SK-N-SH (cell line): ENCODE measurements at regions not wholly inside any gene's neighbourhood (a gene's known extent, or its start where the extent isn't known, plus 50 kb on each side); places are given as distances from the start of the nearest gene placed in this dataset.

Experiments used
- CTCF ChIA-PET: fragments of 300-600, 350-600 bp; formaldehyde crosslinking; extraction: SDS; loops from one replicate; lab custom pipeline; 2021; lab: Yijun Ruan, JAX
- POLR2A ChIA-PET: fragments of 350-600 bp; sonication (Branson Sonifier 250); formaldehyde crosslinking; extraction: SDS; loops from one replicate; lab custom pipeline; 2020; ENCODE audit warnings: antibody characterized with exemption, inconsistent platforms; lab: Yijun Ruan, JAX
- DNase-seq: peaks from one replicate; pipeline ENCODE4 v3.0.0; 2012
- H2AFZ ChIP-seq: fragments of 200-600 bp; sonication (generic); 2 replicates; pipeline ENCODE4 v1.8.1; 2016; ENCODE audit warnings: antibody characterized with exemption, mild to moderate bottlenecking, low read depth
- H3F3A ChIP-seq: fragments of 200-600 bp; sonication (generic); replicated peaks from 2 replicates; pipeline ENCODE3; 2016; ENCODE audit warnings: antibody characterized with exemption, mild to moderate bottlenecking; ENCODE audit not compliant: insufficient read depth
- H3K27ac ChIP-seq, 2 experiments: fragments of 200-500 bp in 1 of 2; fragments of 200-600 bp in 1 of 2; sonication (Bioruptor generic) in 1 of 2; sonication (generic), shearing (Covaris generic) in 1 of 2; 2 replicates each; pipeline versions ENCODE4 v1.5.1 to v1.6.1; 2014 to 2016; ENCODE audit warnings: low read depth in 2 of 2, inconsistent platforms in 1 of 2, low read length in 1 of 2, mild to moderate bottlenecking in 1 of 2, mixed read lengths in 1 of 2
- H3K27me3 ChIP-seq: fragments of 200-600 bp; sonication (generic), shearing (Covaris generic); 2 replicates; pipeline ENCODE4 v1.6.1; 2016; ENCODE audit warnings: mixed run types; ENCODE audit not compliant: insufficient read depth
- H3K36me3 ChIP-seq, 2 experiments: fragments of 200-500 bp in 1 of 2; fragments of 200-600 bp in 1 of 2; sonication (Bioruptor generic) in 1 of 2; sonication (generic) in 1 of 2; replicated peaks in 1 of 2; 2 replicates each; pipeline versions ENCODE3 to v1.5.1; 2014 to 2016; ENCODE audit warnings: low read length in 1 of 2, mild to moderate bottlenecking in 1 of 2; ENCODE audit not compliant: insufficient read depth in 2 of 2, control insufficient read depth in 1 of 2
- H3K4me1 ChIP-seq, 2 experiments: fragments of 200-500 bp in 1 of 2; fragments of 200-600 bp in 1 of 2; sonication (Bioruptor generic) in 1 of 2; sonication (generic), shearing (Covaris generic) in 1 of 2; 2 replicates each; pipeline versions ENCODE4 v1.5.1 to v1.6.1; 2014 to 2016; ENCODE audit warnings: low read depth in 1 of 2, low read length in 1 of 2, mixed run types in 1 of 2; ENCODE audit not compliant: insufficient read depth in 2 of 2, control insufficient read depth in 1 of 2
- H3K4me2 ChIP-seq: fragments of 200-600 bp; sonication (generic), shearing (Covaris generic); 2 replicates; pipeline ENCODE4 v1.6.1; 2017; ENCODE audit warnings: mixed run types
- H3K4me3 ChIP-seq, 2 experiments: fragments of 200-500 bp in 1 of 2; fragments of 200-600 bp in 1 of 2; sonication (Bioruptor generic) in 1 of 2; sonication (generic), shearing (Covaris generic) in 1 of 2; 2 replicates each; pipeline versions ENCODE4 v1.5.1 to v1.8.1; 2014 to 2016; ENCODE audit warnings: low read depth in 2 of 2, inconsistent platforms in 1 of 2, low read length in 1 of 2, mild to moderate bottlenecking in 1 of 2, mixed read lengths in 1 of 2, moderate library complexity in 1 of 2
- H3K79me2 ChIP-seq: fragments of 200-600 bp; sonication (generic); 2 replicates; pipeline ENCODE4 v1.8.1; 2017; ENCODE audit warnings: mild to moderate bottlenecking; ENCODE audit not compliant: insufficient read depth
- H3K9ac ChIP-seq: fragments of 200-600 bp; sonication (generic); 2 replicates; pipeline ENCODE4 v1.6.1; 2017; ENCODE audit warnings: mixed run types
- H3K9me2 ChIP-seq: fragments of 200-600 bp; sonication (generic); 2 replicates; pipeline ENCODE4 v1.6.1; 2017; ENCODE audit warnings: mixed run types
- H3K9me3 ChIP-seq: fragments of 200-600 bp; sonication (generic); 2 replicates; pipeline ENCODE4 v1.6.1; 2017; ENCODE audit warnings: mixed run types, mild to moderate bottlenecking, moderate library complexity
- H4K20me1 ChIP-seq: fragments of 200-600 bp; sonication (generic); 2 replicates; pipeline ENCODE4 v1.6.1; 2017; ENCODE audit warnings: mild to moderate bottlenecking, mixed run types; ENCODE audit not compliant: insufficient read depth
- ELF1 ChIP-seq: IDR thresholded peaks from 2 replicates; pipeline ENCODE4 v1.4.0; 2012
- FOXJ3 ChIP-seq: sonication (generic); formaldehyde crosslinking; IDR thresholded peaks from 2 replicates; pipeline ENCODE4 v1.5.1; 2020; ENCODE audit warnings: mild to moderate bottlenecking, missing genetic modification reagents
- FOXM1 ChIP-seq: IDR thresholded peaks from 2 replicates; pipeline ENCODE4 v1.4.0; 2012; ENCODE audit warnings: low read depth, mild to moderate bottlenecking
- GABPA ChIP-seq: IDR thresholded peaks from 2 replicates; pipeline ENCODE4 v1.4.0; 2012; ENCODE audit warnings: low read depth, mild to moderate bottlenecking
- GATA2 ChIP-seq: sonication (generic); formaldehyde crosslinking; IDR thresholded peaks from 2 replicates; pipeline ENCODE4 v1.5.0; 2020; ENCODE audit warnings: mild to moderate bottlenecking, missing genetic modification reagents
- JUND ChIP-seq: IDR thresholded peaks from 2 replicates; pipeline ENCODE4 v1.4.0; 2012
- MXI1 ChIP-seq: IDR thresholded peaks from 2 replicates; pipeline ENCODE4 v1.6.1; 2012; ENCODE audit warnings: mild to moderate bottlenecking, low read depth, low read length, improper control_type of control experiment
- NFIC ChIP-seq: IDR thresholded peaks from 2 replicates; pipeline ENCODE4 v1.4.0; 2012; ENCODE audit warnings: borderline replicate concordance
- NRF1 ChIP-seq: IDR thresholded peaks from 2 replicates; pipeline ENCODE4 v1.6.1; 2012; ENCODE audit warnings: low read depth, mild to moderate bottlenecking, low read length
- RAD21 ChIP-seq: IDR thresholded peaks from 2 replicates; pipeline ENCODE4 v1.6.1; 2012; ENCODE audit warnings: mild to moderate bottlenecking, low read length
- SMC3 ChIP-seq: IDR thresholded peaks from 2 replicates; pipeline ENCODE4 v1.6.1; 2012; ENCODE audit warnings: low read depth, low read length, improper control_type of control experiment
- TEAD4 ChIP-seq: IDR thresholded peaks from 2 replicates; pipeline ENCODE4 v1.4.0; 2012; ENCODE audit warnings: mild to moderate bottlenecking, borderline replicate concordance; ENCODE audit not compliant: insufficient read depth
- USF1 ChIP-seq: IDR thresholded peaks from 2 replicates; pipeline ENCODE4 v1.4.0; 2012; ENCODE audit warnings: low read depth, borderline replicate concordance
- YY1 ChIP-seq: IDR thresholded peaks from 2 replicates; pipeline ENCODE4 v1.4.0; 2012; ENCODE audit warnings: low read depth, mild to moderate bottlenecking
- WGBS: methylation state at CpG from one replicate; pipeline ENCODE4 v1.1.6; 2017; ENCODE audit warnings: low lambda C conversion rate; 5-methylcytosine and 5-hydroxymethylcytosine counted together
- TF ChIP-seq, protein P1 (sequence below): IDR thresholded peaks from 2 replicates; pipeline ENCODE4 v1.6.1; 2012; ENCODE audit warnings: mild to moderate bottlenecking, low read depth, low read length, moderate library complexity
- TF ChIP-seq, protein P2 (sequence below): fragments of 150-350 bp; IDR thresholded peaks from 2 replicates; pipeline ENCODE4 v1.6.1; 2016; ENCODE audit warnings: mild to moderate bottlenecking, low read depth, low read length
- TF ChIP-seq, protein P3 (sequence below): IDR thresholded peaks from 2 replicates; pipeline ENCODE4 v1.4.0; 2012; ENCODE audit warnings: low read depth
- TF ChIP-seq, protein P4 (sequence below): fragments of 200-600 bp; sonication (generic); IDR thresholded peaks from 2 replicates; pipeline ENCODE4 v1.6.1; 2017; ENCODE audit warnings: antibody characterized with exemption, mild to moderate bottlenecking, moderate library complexity
- TF ChIP-seq, protein P5 (sequence below): IDR thresholded peaks from 2 replicates; pipeline ENCODE4; 2012
- TF ChIP-seq, protein P6 (sequence below): fragments of 150-350 bp; IDR thresholded peaks from 2 replicates; pipeline ENCODE4 v1.6.1; 2017; ENCODE audit warnings: antibody characterized with exemption, low read length, low read depth, borderline replicate concordance

DNA sequence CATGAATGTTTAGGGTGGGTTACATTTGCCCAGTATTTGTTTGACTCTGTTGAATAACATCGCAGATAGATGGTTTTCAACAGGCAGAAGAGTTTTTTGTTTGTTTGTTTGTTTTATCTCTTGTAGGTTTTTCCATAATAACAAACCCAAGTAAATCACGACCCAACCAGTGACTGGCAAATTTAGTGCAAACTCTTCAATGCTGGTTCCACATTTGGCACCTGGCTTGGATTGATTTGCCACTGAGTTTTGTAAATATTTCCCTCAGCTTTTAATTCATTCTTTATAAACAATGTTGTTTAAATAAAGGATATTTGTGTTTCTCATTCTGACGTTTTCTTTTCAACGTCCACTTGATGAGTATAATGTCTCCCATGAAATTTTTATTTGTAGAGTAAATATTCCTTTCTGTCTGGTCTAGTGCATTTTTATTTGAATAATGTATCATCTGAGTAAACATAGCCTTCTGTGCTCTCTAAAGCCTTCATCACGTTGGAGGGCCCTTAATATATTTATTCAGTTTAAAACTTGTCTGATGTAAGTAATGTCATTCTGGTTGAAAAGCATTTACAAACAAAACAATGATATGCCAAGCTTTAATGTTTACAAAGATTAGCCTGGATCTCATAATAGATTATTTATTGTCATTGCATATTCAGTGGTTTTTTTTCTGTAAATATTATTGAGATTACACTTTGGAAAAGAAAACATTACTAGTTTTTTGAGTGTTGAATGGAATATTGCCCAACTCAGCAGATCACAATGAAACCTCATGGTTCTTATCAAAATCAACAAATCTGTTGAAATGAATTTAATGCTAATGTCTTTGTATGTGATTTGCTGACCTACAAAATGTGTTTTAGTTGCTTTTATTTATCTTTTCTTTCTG is 90.4 kb upstream of the PEG3 start:
- Histone ChIP-seq H3K9me2 (no peaks in the 10 kb centered on the region), H3K79me2 (no peaks in the 10 kb centered on the region), H2AFZ (no peak overlapping the region), H3K4me1 (no peaks in the 10 kb centered on the region), H3K4me2 (no peak overlapping the region), H3K27ac (no peak overlapping the region)
- no peak for DNase-seq
- TF ChIP-seq ELF1, result no peak
- TF ChIP-seq GABPA, result no peak
- no peak for TF ChIP-seq NRF1
- TF ChIP-seq TEAD4, result no peak
- TF ChIP-seq JUND, result no peak
- TF ChIP-seq, protein P1, sequence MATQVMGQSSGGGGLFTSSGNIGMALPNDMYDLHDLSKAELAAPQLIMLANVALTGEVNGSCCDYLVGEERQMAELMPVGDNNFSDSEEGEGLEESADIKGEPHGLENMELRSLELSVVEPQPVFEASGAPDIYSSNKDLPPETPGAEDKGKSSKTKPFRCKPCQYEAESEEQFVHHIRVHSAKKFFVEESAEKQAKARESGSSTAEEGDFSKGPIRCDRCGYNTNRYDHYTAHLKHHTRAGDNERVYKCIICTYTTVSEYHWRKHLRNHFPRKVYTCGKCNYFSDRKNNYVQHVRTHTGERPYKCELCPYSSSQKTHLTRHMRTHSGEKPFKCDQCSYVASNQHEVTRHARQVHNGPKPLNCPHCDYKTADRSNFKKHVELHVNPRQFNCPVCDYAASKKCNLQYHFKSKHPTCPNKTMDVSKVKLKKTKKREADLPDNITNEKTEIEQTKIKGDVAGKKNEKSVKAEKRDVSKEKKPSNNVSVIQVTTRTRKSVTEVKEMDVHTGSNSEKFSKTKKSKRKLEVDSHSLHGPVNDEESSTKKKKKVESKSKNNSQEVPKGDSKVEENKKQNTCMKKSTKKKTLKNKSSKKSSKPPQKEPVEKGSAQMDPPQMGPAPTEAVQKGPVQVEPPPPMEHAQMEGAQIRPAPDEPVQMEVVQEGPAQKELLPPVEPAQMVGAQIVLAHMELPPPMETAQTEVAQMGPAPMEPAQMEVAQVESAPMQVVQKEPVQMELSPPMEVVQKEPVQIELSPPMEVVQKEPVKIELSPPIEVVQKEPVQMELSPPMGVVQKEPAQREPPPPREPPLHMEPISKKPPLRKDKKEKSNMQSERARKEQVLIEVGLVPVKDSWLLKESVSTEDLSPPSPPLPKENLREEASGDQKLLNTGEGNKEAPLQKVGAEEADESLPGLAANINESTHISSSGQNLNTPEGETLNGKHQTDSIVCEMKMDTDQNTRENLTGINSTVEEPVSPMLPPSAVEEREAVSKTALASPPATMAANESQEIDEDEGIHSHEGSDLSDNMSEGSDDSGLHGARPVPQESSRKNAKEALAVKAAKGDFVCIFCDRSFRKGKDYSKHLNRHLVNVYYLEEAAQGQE, result no peak
- TF ChIP-seq NFIC, result no peak
- TF ChIP-seq, protein P2, sequence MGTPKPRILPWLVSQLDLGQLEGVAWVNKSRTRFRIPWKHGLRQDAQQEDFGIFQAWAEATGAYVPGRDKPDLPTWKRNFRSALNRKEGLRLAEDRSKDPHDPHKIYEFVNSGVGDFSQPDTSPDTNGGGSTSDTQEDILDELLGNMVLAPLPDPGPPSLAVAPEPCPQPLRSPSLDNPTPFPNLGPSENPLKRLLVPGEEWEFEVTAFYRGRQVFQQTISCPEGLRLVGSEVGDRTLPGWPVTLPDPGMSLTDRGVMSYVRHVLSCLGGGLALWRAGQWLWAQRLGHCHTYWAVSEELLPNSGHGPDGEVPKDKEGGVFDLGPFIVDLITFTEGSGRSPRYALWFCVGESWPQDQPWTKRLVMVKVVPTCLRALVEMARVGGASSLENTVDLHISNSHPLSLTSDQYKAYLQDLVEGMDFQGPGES, result no peak
- no peak for TF ChIP-seq GATA2 (CRISPR knock-in tag)
- no peak for TF ChIP-seq FOXM1
- TF ChIP-seq YY1, result no peak
- TF ChIP-seq USF1, result no peak
- no peak for TF ChIP-seq SMC3
- TF ChIP-seq, protein P3, sequence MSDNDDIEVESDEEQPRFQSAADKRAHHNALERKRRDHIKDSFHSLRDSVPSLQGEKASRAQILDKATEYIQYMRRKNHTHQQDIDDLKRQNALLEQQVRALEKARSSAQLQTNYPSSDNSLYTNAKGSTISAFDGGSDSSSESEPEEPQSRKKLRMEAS, result no peak
- TF ChIP-seq, protein P4, sequence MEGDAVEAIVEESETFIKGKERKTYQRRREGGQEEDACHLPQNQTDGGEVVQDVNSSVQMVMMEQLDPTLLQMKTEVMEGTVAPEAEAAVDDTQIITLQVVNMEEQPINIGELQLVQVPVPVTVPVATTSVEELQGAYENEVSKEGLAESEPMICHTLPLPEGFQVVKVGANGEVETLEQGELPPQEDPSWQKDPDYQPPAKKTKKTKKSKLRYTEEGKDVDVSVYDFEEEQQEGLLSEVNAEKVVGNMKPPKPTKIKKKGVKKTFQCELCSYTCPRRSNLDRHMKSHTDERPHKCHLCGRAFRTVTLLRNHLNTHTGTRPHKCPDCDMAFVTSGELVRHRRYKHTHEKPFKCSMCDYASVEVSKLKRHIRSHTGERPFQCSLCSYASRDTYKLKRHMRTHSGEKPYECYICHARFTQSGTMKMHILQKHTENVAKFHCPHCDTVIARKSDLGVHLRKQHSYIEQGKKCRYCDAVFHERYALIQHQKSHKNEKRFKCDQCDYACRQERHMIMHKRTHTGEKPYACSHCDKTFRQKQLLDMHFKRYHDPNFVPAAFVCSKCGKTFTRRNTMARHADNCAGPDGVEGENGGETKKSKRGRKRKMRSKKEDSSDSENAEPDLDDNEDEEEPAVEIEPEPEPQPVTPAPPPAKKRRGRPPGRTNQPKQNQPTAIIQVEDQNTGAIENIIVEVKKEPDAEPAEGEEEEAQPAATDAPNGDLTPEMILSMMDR, result no peak
- TF ChIP-seq FOXJ3 (CRISPR knock-in tag), result no peak
- no peak for TF ChIP-seq MXI1
- TF ChIP-seq, protein P5, sequence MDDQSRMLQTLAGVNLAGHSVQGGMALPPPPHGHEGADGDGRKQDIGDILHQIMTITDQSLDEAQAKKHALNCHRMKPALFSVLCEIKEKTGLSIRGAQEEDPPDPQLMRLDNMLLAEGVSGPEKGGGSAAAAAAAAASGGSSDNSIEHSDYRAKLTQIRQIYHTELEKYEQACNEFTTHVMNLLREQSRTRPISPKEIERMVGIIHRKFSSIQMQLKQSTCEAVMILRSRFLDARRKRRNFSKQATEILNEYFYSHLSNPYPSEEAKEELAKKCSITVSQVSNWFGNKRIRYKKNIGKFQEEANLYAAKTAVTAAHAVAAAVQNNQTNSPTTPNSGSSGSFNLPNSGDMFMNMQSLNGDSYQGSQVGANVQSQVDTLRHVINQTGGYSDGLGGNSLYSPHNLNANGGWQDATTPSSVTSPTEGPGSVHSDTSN, result no peak
- TF ChIP-seq, protein P6, sequence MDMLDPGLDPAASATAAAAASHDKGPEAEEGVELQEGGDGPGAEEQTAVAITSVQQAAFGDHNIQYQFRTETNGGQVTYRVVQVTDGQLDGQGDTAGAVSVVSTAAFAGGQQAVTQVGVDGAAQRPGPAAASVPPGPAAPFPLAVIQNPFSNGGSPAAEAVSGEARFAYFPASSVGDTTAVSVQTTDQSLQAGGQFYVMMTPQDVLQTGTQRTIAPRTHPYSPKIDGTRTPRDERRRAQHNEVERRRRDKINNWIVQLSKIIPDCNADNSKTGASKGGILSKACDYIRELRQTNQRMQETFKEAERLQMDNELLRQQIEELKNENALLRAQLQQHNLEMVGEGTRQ, result no peak
- no peak for TF ChIP-seq RAD21
- TF ChIP-seq, all 33 proteins: peak for 0
- WGBS, result 17% methylated on average over 5 of the region's 5 CpGs
- Histone ChIP-seq H4K20me1 (no peaks in the 10 kb centered on the region), H3F3A (no peaks in the 10 kb centered on the region), H3K9me3 (no peaks in the 10 kb centered on the region), H3K27me3 (no peaks in the 10 kb centered on the region), H3K4me3 (no peak overlapping the region), H3K36me3 (no peaks in the 10 kb centered on the region), H3K9ac (no peak overlapping the region)
- ChIA-PET CTCF (interaction anchor here (0.9 kb wide), 1 partner anchor 24 kb away, joined by 3 read pairs; no protein-coding TSS in a partner anchor), POLR2A (no interaction called here)
